ENCODE measurements at regions not wholly inside any gene's neighbourhood (a gene's known extent, or its start where the extent isn't known, plus 50 kb on each side); places are given as distances from the start of the nearest gene placed in this dataset.

GRCh38 chr4:110704748-110705439 is 82.0 kb upstream of the PITX2 start:
- TF ChIP-seq, protein P1, sequence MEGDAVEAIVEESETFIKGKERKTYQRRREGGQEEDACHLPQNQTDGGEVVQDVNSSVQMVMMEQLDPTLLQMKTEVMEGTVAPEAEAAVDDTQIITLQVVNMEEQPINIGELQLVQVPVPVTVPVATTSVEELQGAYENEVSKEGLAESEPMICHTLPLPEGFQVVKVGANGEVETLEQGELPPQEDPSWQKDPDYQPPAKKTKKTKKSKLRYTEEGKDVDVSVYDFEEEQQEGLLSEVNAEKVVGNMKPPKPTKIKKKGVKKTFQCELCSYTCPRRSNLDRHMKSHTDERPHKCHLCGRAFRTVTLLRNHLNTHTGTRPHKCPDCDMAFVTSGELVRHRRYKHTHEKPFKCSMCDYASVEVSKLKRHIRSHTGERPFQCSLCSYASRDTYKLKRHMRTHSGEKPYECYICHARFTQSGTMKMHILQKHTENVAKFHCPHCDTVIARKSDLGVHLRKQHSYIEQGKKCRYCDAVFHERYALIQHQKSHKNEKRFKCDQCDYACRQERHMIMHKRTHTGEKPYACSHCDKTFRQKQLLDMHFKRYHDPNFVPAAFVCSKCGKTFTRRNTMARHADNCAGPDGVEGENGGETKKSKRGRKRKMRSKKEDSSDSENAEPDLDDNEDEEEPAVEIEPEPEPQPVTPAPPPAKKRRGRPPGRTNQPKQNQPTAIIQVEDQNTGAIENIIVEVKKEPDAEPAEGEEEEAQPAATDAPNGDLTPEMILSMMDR (optimal IDR thresholded peaks at IDR 0.05 in 1 of 3, IDR thresholded peaks at IDR 0.05 in 1 of 3, conservative IDR thresholded peaks at IDR 0.05 in 1 of 3; ENCODE audit: extremely low read depth in 1 of 3, insufficient read depth in 2 of 3, low read length in 3 of 3), result no peak
- no peak for TF ChIP-seq EZH2 (IDR thresholded peaks at IDR 0.05; ENCODE audit: low read length)

Measured in keratinocyte (primary cell).